NCI-H2227 (cell line): ENCODE measurements at regions not wholly inside any gene's neighbourhood (a gene's known extent, or its start where the extent isn't known, plus 50 kb on each side); places are given as distances from the start of the nearest gene placed in this dataset.
A peak's percentile ranks its signal among the peaks of the same experiment; 100 is the strongest.

Source experiments
- DNase-seq: peaks from one replicate; lab custom pipeline; 2025; ENCODE audit not compliant: unreplicated experiment; lab: John Stamatoyannopoulos, UW

DNA sequence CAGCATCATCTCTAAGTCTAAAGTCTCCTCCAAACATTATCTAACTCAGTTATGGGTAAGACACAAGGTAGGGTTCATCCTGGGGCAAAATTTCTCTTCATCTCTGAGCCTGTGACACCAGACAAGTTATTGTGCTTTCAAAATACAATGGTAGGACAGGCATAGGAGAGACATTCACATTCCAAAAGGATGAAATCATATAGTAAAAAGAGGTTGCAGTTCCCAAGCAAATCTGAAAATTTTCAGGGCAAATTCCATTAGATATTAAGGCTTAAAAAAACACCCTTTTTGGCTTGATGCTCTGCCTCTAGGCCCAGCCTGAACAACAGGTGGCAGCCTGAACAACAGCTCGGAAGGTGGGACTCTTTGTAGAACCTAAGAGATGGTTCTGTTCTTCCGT, 448.3 kb upstream of the SLIT2 start:
- DNase-seq: no peak

DNA sequence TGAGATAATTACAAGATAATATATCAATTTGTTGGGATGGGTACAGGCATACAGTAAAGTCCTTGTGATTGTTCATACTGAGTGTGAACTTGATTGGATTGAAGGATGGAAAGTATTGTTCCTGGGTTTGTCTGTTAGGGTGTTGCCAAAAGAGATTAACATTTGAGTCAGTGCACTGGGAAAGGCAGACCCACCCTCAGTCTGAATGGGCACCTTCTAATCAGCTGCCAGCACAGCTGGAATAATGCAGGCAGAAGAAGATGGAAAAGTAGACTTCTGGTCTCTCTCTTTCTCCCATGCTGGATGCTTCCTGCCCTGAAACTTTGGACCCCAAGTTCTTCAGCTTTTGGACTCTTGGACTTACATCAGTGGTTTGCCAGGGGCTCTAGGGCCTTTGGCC, 457.9 kb upstream of the SLIT2 start:
- DNase-seq: no peak

DNA sequence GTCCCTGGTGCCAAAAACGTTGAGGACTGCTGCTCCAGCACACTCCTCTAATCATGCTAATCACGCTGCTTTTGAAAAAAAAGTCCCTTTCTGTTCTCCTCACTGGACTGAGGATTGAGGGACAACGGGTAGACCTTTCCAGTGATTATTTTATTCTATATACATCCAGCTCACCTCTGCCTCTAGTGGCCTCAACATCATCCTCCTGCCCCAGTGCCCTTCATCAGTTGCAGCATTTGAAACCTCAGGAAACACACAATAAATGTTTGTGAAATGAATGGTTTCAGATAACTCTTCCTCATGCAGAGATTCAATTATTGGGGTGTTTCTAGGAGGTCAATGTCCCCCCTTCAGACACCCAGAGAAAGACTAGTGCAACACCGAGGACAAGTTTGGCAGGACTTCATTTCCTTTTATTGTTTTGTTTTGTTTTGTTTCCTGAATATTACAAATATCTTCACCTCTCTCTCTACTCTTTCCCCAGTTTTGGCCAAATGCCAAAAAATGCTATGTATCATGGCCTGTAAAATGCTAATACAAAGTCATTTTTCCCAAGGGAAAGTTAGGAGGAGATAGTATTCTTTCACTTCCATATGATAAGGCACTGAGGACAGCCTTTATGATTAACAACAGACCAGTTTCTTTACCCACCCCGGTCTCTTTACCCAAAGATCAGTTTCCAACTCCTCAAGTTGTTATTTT, 460.1 kb upstream of the SLIT2 start:
- DNase-seq: no peak

DNA sequence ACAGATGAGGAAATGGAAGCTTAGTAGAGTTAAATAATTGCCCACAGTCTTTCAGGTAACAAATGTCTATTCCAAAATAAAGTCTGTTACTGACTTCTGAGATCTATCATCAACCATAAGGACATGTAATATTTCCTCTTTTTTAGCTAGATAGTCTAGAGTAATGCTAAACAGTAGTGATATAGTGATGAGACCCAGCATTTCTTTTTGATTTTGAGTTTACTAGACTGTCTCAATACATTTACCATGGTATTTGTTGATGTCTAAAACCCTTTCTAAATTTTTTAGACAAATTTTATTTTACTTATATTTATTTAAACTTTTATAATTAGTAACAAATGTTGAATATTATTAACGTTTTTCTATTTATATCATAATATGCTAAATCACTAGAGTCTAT, 465.1 kb upstream of the SLIT2 start:
- no peak for DNase-seq

DNA sequence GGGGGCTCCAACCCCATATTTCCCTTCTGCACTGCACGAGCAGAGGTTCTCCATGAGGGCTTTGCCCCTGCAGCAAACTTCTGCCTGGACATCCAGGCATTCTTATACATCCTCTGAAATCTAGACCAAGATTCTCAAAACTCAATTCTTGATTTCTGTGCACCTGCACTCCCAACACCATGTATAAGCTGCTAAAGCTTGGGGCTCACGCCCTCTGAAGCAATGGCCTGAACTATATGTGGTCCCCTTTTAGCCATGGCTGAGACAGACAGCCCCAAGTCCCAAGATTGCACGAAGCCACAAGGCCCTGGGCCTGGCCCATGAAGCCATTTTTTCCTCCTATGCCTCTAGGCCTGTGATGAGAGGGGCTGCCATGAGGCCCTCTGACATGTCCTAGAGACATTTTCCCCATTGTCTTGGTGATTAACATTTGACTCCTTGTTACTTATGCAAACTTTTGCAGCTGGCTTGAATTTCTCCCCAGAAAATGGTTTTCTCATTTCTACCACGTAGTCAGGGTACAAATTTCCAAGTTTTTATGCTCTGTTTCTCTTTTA, 468.0 kb upstream of the SLIT2 start:
- no peak for DNase-seq

DNA sequence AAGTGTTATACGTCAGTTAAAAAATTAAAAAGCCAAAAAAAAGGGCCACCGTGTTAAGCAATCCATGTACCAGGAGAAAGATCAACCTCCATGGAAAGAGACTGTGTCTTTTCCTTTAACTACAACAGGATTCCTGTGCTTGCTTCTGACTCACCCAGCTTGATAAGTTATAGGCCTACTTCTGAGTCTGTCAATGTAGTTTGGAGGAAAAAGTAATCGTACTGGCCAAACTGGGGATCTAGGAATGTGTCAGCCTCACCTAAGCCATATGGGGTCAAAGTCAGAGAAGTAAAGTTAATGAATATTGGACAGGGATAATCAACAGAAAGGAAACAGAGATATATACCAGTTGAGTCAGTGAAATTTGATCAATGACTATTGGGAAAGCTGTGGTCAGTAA, 470.8 kb upstream of the SLIT2 start:
- no peak for DNase-seq

DNA sequence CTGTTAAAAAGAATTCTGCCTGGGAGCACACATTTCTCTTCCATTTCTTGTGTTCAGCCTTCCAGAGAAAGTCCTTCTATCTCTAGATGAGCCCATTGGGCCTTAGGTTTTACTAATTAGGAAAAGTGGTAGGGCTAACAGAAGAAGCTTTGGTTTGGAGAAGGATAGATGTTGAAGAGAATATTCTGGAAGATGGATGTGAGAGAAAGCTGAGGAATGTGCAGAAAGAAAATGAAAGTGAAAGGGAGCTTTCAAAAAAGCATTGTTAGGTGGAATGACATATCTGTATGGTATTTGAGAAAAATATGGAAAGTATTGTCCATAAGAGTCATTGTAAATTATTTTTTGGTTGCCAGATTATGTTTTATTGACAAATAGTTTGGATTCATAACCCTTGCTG, 474.8 kb upstream of the SLIT2 start:
- no peak for DNase-seq

DNA sequence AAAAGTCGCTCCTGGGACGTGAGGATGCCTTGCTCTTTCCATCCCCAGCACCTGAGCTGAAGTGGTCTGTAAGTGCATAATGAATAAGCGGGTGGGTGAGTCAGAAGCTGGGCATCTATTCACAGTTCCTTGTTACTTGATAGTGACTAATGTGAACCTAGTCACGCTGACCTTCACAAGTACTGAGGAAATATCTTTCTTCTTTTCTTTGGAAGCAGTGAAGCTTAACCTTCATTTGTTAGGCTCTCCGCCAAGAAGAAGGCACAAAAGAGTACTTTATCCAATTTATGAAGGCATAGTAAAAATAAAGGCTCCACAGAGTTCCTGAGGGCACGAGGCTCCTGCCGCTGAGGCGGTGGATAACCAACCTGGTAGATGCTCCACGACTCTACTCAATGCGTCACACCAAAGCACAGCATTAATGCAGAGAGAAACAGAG, 475.7 kb upstream of the SLIT2 start:
- DNase-seq: peak; percentile 59

DNA sequence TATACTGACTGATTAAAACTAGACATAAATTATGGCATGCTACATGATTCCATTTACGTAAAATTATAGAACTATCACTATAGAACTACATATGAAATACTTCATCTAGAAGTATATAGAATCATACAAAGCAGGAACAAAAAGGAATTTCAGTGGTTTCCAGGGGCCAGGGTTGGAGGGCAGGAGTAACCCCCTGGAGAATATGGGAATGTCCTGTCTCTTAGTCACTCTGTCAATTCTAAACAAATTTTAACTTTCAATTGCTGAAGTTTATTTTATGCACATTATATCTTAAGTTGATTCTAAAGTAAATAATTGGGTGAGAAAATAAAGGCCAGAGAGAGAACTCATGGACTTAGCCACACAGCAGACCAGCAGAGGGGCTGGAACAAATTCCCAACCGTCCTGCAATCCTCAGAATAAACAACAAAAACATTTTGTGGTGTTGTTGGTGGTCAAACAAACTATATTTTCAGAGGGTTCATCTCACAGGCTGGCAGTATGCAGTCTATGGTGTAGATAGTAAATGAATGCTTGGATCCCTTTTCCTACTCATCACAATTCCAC, 476.9 kb upstream of the SLIT2 start:
- no peak for DNase-seq

DNA sequence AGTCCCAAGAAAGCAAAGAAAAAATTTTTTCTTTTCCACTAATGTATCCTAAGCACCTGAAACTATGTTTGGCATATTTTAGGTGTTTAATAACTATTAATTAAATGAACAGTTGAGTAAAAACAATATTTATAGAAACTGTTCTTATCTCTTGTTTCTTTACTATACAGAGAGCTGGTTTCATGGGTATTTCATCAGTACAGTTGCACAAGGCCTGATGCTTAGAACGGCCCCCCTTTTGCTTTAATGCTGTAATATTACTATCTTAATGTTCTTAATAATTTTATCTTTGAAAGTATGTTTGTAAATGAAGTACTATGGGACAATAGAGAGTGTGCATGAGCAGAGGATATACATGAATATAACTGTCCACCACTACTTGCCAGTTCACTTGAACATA, 479.1 kb upstream of the SLIT2 start:
- DNase-seq: no peak

DNA sequence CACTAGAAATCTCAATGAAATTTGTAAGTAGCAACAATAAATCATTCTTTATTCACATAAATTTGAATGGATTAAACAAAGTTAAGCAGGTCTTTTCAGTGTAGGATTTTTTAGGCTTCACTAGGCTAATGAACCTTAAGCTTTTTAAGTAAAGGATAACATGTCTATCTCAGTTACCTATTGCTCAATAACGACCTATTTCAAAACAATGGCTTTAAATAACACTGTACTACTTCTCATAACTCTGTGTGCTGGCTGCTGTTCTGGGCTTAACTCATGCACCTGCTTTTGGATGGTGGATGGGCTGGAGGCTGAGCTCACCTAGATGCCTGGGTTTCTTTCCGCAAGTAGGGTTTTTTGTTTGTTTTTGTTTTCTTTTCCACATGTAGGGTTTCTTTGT, 495.0 kb upstream of the SLIT2 start:
- no peak for DNase-seq

DNA sequence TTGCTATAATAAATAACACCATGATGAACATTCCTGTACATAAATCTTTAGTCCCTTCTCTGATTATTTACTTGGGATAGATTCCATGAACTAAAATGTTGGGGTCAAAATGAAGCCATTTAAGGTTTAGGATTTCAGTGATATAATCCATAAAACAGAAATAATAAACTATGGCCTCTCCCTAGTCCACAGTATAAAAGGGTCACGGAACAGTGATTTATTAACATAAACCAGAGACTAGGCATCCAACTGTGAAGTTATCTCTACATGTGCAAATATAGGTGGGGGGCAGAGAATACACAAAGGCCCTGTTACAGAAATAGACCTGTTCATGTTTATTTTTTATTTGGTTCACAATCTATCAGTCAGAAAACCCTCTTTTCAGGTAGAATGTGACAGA, 499.1 kb upstream of the SLIT2 start:
- no peak for DNase-seq

DNA sequence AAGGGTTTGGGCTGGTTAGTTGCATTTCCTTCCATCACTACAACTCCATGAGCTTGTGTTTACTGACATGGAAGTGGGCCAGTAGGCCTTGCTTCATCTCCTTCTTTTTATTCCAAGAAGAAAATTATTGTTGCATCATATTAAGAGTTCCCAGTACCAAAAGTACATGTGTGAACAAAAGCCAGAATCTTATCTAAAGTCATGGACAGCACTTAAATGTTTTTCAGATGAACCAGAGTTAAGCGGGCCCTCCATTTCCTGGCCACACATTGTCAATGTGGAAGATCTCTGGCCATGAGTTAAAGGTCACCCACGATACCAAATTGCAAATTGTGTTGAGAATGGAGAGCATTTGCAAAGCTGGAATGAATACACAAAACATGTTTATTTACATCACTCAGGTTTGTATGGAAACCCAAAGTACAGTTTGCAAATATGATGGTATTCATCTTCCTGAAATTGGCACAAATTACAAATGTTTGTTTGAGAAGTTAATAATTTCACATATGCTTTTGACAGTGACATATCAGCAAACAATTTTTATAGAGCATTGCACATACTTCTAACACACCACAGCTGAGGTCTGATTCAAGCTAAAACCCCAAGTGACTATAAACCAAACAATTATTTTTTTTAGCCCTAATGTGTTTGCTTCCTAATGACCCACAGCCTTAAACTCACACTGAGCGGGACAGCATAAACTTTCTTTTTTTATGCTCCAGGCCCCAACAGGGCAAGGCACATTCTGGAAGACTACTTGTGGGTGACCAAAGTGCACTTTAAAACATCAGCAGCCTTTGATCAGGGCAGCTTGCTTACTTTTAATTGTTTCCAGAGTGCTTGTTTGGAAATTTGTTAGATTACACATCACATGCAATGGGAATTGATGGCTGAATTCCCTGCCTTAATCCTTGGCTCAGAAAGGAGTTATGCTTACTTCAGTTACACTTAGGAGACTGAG, 502.9 kb upstream of the SLIT2 start:
- no peak for DNase-seq

DNA sequence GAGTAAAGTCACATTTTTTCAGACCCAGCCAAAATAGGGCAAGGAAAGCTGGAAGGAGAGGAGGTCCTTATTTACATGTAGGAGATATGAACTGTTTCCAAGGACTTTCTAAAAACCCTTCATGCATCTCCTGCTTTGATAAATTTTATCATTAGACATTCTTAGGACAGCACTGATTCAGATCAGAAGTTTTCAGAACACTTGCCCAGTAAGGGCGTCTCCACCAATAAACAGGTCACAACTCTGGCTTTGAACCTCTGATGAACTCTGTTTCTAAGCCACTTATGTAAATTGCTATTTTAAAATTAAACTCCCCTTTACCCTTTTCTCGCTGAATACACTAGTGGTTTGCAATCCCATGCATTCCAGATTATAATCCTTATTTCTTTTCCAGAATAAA, 505.3 kb upstream of the SLIT2 start:
- no peak for DNase-seq

DNA sequence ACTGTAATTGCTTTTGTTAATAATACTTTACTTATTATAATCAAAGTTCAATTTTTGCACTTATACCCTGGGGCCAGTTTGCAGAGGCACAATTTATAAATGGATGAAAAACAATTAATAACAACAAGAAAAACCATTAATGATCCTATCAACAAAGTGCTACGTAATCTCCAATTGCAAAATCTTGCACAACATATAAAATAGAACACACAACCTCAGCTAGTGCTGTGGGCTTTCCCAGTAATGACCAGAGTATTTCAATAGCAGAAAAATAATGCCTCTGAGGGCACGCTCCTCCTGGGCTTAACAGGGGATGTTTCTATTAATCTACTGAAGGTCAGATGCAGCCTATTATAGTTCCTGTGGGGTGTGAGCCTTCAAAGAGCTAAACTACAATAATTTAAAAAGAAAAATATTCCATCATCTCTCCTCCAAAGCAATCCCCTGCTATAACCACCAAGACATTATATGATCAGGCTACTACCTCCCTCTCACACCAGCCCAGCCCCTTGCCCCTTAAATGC, 508.5 kb upstream of the SLIT2 start:
- DNase-seq: peak; percentile 56

DNA sequence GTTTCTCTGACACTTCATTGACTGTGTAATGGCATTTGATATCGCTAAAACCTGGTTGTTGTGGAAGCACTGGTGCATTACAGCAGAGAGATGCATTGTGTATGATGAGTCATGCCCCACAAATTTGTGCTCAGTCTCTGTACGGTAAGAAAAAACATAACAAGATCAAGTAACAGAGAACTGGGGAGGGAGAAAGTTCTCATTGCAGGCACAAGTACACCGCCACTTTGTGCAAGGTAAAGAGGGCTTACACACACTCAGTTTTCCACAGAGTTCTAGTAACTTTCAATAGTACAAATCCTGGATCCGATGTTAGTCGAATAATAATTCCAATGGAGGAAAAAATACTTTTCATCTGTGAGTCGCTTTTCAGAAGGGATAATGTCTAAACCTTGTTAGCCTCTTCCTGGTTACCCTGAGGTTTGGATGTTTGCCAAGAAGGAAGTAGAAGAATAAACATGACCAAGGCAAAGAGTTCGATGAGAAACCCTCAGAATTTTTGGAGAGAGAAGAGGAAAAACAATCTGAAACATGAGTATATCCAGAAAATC, 512.5 kb upstream of the SLIT2 start:
- DNase-seq: peak; percentile 4

DNA sequence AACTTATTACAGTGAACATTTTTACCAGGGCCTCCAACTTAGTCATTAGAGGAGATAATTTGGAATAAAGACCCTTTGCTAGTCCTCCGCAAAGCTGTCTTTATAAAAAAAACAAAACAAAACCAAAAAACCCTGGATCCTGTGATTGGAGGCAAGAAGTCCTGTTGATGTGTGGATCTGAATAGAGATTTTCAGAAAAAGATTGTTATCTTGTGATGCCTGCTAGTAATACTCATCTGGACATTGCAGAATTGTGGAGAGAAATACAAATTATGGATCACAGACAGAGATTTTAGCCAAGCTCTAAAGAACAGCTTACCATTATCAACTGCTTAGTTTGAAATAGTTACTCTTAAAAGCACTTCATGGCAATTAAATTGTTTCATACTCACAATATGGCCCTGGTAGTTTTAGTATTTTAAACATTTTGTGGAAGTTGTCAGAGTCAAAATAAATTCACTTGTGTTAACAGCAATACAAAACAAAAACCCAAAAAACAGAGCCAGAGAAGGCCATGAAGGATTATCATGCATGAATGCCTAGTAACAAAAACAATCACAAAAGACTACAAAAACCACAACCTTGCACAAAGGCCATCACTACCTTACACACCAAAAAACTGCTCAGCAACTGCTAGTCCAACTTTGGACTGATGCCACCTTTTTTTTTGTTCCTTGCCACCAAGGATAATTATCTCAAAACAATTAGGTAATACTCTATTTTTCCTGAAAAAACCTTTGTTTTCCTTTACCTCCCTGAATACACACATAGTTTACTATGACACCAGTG, 514.5 kb upstream of the SLIT2 start:
- DNase-seq: no peak

DNA sequence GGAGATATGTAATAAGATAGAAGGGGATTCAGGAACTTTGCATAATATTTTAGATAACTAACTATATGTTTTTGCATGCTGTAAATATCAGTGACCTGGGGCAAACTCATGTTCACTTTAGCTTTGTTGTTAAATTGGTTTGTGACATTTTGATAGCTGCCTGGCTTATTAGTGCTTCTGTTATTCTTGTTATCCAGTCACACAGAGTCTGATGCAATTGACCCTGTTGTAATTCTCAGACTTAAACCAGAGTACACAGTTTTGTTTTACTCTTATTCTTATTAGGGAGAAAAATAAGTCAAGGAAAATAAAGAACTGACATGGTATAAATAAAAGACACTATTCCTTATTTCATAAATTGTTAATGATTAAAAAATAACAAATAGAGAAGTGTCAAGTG, 516.7 kb upstream of the SLIT2 start:
- no peak for DNase-seq

DNA sequence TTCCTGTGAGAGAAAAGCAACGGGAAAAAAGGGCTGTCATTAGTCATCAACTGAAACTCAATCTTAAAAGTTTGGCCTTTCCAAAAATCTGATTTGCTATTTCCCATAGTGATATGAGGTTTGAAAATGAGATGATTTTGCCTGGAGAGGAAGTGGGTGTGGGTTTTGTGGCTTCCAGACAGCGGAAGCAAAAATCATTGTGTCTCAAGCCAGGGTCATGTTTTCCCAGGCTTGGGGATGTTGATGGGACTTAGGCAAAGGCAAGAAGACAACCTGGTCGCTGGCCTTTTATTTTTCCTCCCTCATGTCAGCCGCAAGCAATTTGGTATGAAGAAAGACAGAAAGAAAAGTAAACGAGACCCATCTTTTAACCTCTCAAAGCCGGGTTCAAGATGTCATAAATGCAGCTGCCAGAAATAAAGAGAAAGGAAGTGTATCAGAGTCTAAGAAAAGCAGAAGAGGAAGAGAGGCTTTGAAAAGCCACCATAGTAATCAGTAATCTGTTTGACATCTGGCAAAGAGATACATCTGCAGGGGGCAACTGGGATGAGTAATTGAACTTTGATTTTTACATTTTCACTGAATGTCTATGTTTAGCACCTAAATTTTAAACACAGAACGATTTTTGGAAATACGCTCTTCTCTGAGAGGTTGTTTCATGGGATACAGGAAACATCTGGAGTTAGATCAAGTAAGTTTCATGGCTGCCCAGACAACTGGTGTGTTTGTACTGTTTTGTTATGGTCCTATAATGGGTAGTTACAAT, 521.6 kb upstream of the SLIT2 start:
- no peak for DNase-seq

DNA sequence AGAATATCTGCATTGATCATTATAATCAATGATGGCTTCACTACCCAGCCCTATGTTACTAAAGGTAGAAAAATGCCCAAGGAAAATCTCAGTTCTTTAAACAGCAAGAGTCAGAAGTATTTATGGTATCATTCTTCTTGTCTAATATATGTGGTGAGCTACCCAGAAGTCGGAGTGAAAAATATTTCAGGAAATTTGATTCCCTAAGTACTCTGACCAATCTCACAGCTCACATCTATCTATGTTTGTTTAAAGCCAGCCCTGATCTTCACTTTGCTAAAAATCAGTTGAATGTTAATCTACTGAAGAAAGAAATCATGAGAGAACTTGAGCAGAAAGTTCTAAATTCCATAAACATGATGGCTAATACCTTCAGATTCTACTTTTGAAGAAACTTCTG, 522.9 kb upstream of the SLIT2 start:
- no peak for DNase-seq
